ENCODE measurements at regions not wholly inside any gene's neighbourhood (a gene's known extent, or its start where the extent isn't known, plus 50 kb on each side); places are given as distances from the start of the nearest gene placed in this dataset.

DNA sequence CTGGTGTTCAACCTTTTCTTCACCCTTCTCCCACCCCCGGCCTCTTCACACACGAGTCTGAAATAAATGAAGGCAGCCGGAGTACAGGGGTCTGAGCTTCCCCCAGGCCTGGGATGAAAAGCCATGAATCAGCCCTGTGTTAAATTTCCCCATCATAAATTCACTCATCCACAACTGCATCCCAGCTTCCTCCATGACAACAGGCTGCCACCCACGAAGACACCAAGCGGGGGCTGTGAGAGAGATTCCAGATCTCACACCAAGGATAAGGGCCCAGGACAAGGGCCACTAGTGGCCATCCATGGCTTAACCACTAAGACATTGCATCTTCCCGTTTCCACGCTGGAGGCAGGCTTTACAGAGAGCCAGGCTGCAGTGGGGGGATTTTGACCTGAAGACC lies 93.9 kb upstream of the NCOR2 start:
- no peaks in the 10 kb centered on the region for H3K79me2 ChIP-seq (ENCODE audit: control insufficient read depth, insufficient read depth, low read length)
- H3K9me1 ChIP-seq (ENCODE audit: control insufficient read depth, extremely low read depth, insufficient read depth, low read length), result no peaks in the 10 kb centered on the region
- FAIRE-seq (no peak), DNase-seq (ENCODE audit: low read depth, low spot score) (no peak)
- TF ChIP-seq EZH2 (IDR thresholded peaks at IDR 0.05; ENCODE audit: low read length), result no peak
- TF ChIP-seq, protein P1, sequence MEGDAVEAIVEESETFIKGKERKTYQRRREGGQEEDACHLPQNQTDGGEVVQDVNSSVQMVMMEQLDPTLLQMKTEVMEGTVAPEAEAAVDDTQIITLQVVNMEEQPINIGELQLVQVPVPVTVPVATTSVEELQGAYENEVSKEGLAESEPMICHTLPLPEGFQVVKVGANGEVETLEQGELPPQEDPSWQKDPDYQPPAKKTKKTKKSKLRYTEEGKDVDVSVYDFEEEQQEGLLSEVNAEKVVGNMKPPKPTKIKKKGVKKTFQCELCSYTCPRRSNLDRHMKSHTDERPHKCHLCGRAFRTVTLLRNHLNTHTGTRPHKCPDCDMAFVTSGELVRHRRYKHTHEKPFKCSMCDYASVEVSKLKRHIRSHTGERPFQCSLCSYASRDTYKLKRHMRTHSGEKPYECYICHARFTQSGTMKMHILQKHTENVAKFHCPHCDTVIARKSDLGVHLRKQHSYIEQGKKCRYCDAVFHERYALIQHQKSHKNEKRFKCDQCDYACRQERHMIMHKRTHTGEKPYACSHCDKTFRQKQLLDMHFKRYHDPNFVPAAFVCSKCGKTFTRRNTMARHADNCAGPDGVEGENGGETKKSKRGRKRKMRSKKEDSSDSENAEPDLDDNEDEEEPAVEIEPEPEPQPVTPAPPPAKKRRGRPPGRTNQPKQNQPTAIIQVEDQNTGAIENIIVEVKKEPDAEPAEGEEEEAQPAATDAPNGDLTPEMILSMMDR (optimal IDR thresholded peaks at IDR 0.05 in 1 of 3, IDR thresholded peaks at IDR 0.05 in 1 of 3, conservative IDR thresholded peaks at IDR 0.05 in 1 of 3; ENCODE audit: extremely low read depth in 1 of 3, insufficient read depth in 2 of 3, low read length in 3 of 3), result no peak
- no peak overlapping the region for H3K4me2 ChIP-seq (ENCODE audit: control insufficient read depth, extremely low read depth, insufficient read depth, low read depth, low read length)
- no peaks in the 10 kb centered on the region for H3K27me3 ChIP-seq (ENCODE audit: control insufficient read depth, extremely low read depth, insufficient read depth, low read length)
- H3K9ac ChIP-seq (ENCODE audit: control insufficient read depth, extremely low read depth, insufficient read depth, low read length), result no peak overlapping the region
- no peak overlapping the region for H3K27ac ChIP-seq (ENCODE audit: control insufficient read depth, insufficient read depth, low read length)
- dilution Hi-C loops (cut with MboI; ENCODE audit: extremely low pct_ligation_motif_present, low sequenced_read_pairs), result no loop called here
- H3K4me1 ChIP-seq (ENCODE audit: control insufficient read depth, extremely low read depth, insufficient read depth, low read length), result no peaks in the 10 kb centered on the region
- no peaks in the 10 kb centered on the region for H4K20me1 ChIP-seq (ENCODE audit: control insufficient read depth, extremely low read depth, insufficient read depth, low read length)
- H2AFZ ChIP-seq (ENCODE audit: control insufficient read depth, low read length), result no peak overlapping the region
- no peaks in the 10 kb centered on the region for H3K9me3 ChIP-seq (ENCODE audit: control insufficient read depth, low read depth, low read length)
- H3K4me3 ChIP-seq (ENCODE audit: control insufficient read depth in 2 of 3, extremely low read depth in 1 of 3, insufficient read depth in 2 of 3, low read depth in 1 of 3, low read length in 3 of 3), result no peak overlapping the region
- no peaks in the 10 kb centered on the region for H3K36me3 ChIP-seq (ENCODE audit: control insufficient read depth in 2 of 2, extremely low read depth in 1 of 2, insufficient read depth in 2 of 2, low read length in 2 of 2)

DNA sequence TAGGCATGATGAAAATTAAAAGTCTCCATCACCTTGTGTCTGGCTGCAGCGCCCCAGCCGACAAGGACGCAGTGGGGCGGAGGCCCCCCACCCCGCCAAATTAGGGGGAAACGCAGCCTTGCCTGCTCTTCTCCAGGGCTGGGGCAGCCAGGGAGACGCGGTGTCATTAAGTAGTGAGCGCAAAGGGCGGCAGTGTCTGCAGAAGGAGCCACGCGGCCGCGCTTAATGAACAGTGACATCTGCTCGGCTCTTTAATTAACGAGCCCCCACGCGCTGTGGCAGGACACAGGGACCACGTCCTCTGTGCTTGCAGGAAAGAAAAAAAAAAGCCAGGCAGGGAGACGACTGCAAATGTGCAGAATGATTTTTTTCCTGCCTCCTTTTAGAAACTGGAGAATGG lies 93.4 kb upstream of the NCOR2 start:
- DNase-seq (ENCODE audit: low read depth, low spot score) (no peak), FAIRE-seq (no peak)
- H3K36me3 ChIP-seq (ENCODE audit: control insufficient read depth in 2 of 2, extremely low read depth in 1 of 2, insufficient read depth in 2 of 2, low read length in 2 of 2), result no peaks in the 10 kb centered on the region
- no peak overlapping the region for H3K27ac ChIP-seq (ENCODE audit: control insufficient read depth, insufficient read depth, low read length)
- TF ChIP-seq, protein P1 (optimal IDR thresholded peaks at IDR 0.05 in 1 of 3, IDR thresholded peaks at IDR 0.05 in 1 of 3, conservative IDR thresholded peaks at IDR 0.05 in 1 of 3; ENCODE audit: extremely low read depth in 1 of 3, insufficient read depth in 2 of 3, low read length in 3 of 3), result no peak
- no peak for TF ChIP-seq EZH2 (IDR thresholded peaks at IDR 0.05; ENCODE audit: low read length)
- dilution Hi-C loops (cut with MboI; ENCODE audit: extremely low pct_ligation_motif_present, low sequenced_read_pairs), result no loop called here
- no peaks in the 10 kb centered on the region for H3K9me3 ChIP-seq (ENCODE audit: control insufficient read depth, low read depth, low read length)
- H4K20me1 ChIP-seq (ENCODE audit: control insufficient read depth, extremely low read depth, insufficient read depth, low read length), result no peaks in the 10 kb centered on the region
- no peaks in the 10 kb centered on the region for H3K27me3 ChIP-seq (ENCODE audit: control insufficient read depth, extremely low read depth, insufficient read depth, low read length)
- no peak overlapping the region for H3K9ac ChIP-seq (ENCODE audit: control insufficient read depth, extremely low read depth, insufficient read depth, low read length)
- H3K9me1 ChIP-seq (ENCODE audit: control insufficient read depth, extremely low read depth, insufficient read depth, low read length), result no peaks in the 10 kb centered on the region
- no peak overlapping the region for H3K4me3 ChIP-seq (ENCODE audit: control insufficient read depth in 2 of 3, extremely low read depth in 1 of 3, insufficient read depth in 2 of 3, low read depth in 1 of 3, low read length in 3 of 3)
- no peaks in the 10 kb centered on the region for H3K4me1 ChIP-seq (ENCODE audit: control insufficient read depth, extremely low read depth, insufficient read depth, low read length)
- no peak overlapping the region for H3K4me2 ChIP-seq (ENCODE audit: control insufficient read depth, extremely low read depth, insufficient read depth, low read depth, low read length)
- no peak overlapping the region for H2AFZ ChIP-seq (ENCODE audit: control insufficient read depth, low read length)
- H3K79me2 ChIP-seq (ENCODE audit: control insufficient read depth, insufficient read depth, low read length), result no peaks in the 10 kb centered on the region
